IMR-90 (cell line): ENCODE measurements at regions not wholly inside any gene's neighbourhood (a gene's known extent, or its start where the extent isn't known, plus 50 kb on each side); places are given as distances from the start of the nearest gene placed in this dataset.

Experiments
- ATAC-seq: fragments of 200-7000 bp; cut with Tn5 transposase; 2 replicates; pipeline ENCODE4 v1.9.1; 2020; ENCODE audit warnings: low read depth, mild to moderate bottlenecking, moderate library complexity
- BruUV-seq: library from RNA; stranded (reverse); fragments of 400-500 nt; replicated peaks from 2 replicates; lab custom pipeline; 2021; lab: Mats Ljungman, UMichigan
- CTCF ChIA-PET: fragments of 300-600 bp; formaldehyde crosslinking; extraction: SDS; loops from one replicate; lab custom pipeline; 2021; ENCODE audit warnings: antibody characterized with exemption; lab: Yijun Ruan, JAX
- POLR2A ChIA-PET: fragments of 300-600 bp; sonication (Branson Sonifier 250); formaldehyde crosslinking; loops from one replicate; lab custom pipeline; 2022; ENCODE audit warnings: antibody characterized with exemption; ENCODE audit not compliant: unreplicated experiment; lab: Charles Lee
- DNase-seq: peaks from one replicate; pipeline ENCODE4 v3.0.0; 2013
- H2AFZ ChIP-seq: replicated peaks from 2 replicates; pipeline ENCODE3; 2013; ENCODE audit warnings: low read length, mild to moderate bottlenecking; ENCODE audit not compliant: poor library complexity
- H2AK5ac ChIP-seq: 2 replicates; pipeline ENCODE4 v1.6.1; 2013; ENCODE audit warnings: low read depth, low read length, inconsistent platforms
- H2AK9ac ChIP-seq: replicated peaks from 2 replicates; pipeline ENCODE3; 2013; ENCODE audit warnings: mild to moderate bottlenecking, low read depth, low read length, moderate library complexity; ENCODE audit not compliant: poor library complexity
- H2BK120ac ChIP-seq: 2 replicates; pipeline ENCODE4 v1.6.1; 2013; ENCODE audit warnings: low read depth, low read length, inconsistent platforms
- H2BK15ac ChIP-seq: 3 replicates; pipeline ENCODE4 v1.6.1; 2013; ENCODE audit warnings: low read depth, low read length, inconsistent platforms
- H2BK20ac ChIP-seq: 2 replicates; pipeline ENCODE4 v1.6.1; 2013; ENCODE audit warnings: low read depth, mild to moderate bottlenecking, inconsistent platforms, low read length, moderate library complexity
- H2BK5ac ChIP-seq: 2 replicates; pipeline ENCODE4 v1.6.1; 2013; ENCODE audit warnings: mild to moderate bottlenecking, low read depth, low read length, inconsistent platforms; ENCODE audit not compliant: poor library complexity, severe bottlenecking
- H3K14ac ChIP-seq: replicated peaks from 2 replicates; pipeline ENCODE4 v1.6.1; 2013; ENCODE audit warnings: low read depth, low read length, inconsistent platforms
- H3K18ac ChIP-seq: 2 replicates; pipeline ENCODE4 v1.6.1; 2013; ENCODE audit warnings: low read depth, low read length, control low read depth
- H3K23ac ChIP-seq: 2 replicates; pipeline ENCODE4 v1.6.1; 2013; ENCODE audit warnings: low read depth, low read length, inconsistent platforms
- H3K27ac ChIP-seq: 2 replicates; pipeline ENCODE4 v1.5.1; 2013; ENCODE audit warnings: mild to moderate bottlenecking, control low read depth, low read length; ENCODE audit not compliant: insufficient read depth
- H3K27me3 ChIP-seq: 2 replicates; pipeline ENCODE4 v1.6.1; 2013; ENCODE audit warnings: low read length; ENCODE audit not compliant: control insufficient read depth, insufficient read depth
- H3K36me3 ChIP-seq: 2 replicates; pipeline ENCODE4 v1.6.1; 2013; ENCODE audit warnings: low read length, mixed read lengths; ENCODE audit not compliant: control insufficient read depth, insufficient read depth
- H3K4ac ChIP-seq: 2 replicates; pipeline ENCODE4 v1.6.1; 2013; ENCODE audit warnings: low read depth, low read length, inconsistent platforms
- H3K4me1 ChIP-seq: 2 replicates; pipeline ENCODE4 v1.6.1; 2013; ENCODE audit warnings: low read length, mixed read lengths; ENCODE audit not compliant: control insufficient read depth, insufficient read depth
- H3K4me2 ChIP-seq: 2 replicates; pipeline ENCODE4 v1.6.1; 2013; ENCODE audit warnings: low read depth, mild to moderate bottlenecking, control low read depth, low read length, moderate library complexity
- H3K4me3 ChIP-seq: 2 replicates; pipeline ENCODE4 v1.5.1; 2013; ENCODE audit warnings: low read depth, mild to moderate bottlenecking, control low read depth, low read length, moderate library complexity; ENCODE audit not compliant: insufficient read depth
- H3K56ac ChIP-seq: 2 replicates; pipeline ENCODE4 v1.6.1; 2013; ENCODE audit warnings: low read length, inconsistent platforms; ENCODE audit not compliant: insufficient read depth; ENCODE audit errors: extremely low read depth
- H3K79me1 ChIP-seq, 2 experiments: 2 replicates each; pipeline ENCODE4 v1.6.1; 2013; ENCODE audit warnings: low read length in 2 of 2, inconsistent platforms in 1 of 2, low read depth in 1 of 2
- H3K9ac ChIP-seq: 2 replicates; pipeline ENCODE4 v1.6.1; 2013; ENCODE audit warnings: low read depth, low read length, control low read depth
- H3K9me1 ChIP-seq: 2 replicates; pipeline ENCODE4 v1.6.1; 2013; ENCODE audit warnings: low read length, inconsistent platforms; ENCODE audit not compliant: insufficient read depth
- H3K9me3 ChIP-seq: 2 replicates; pipeline ENCODE4 v1.6.1; 2013; ENCODE audit warnings: low read length; ENCODE audit not compliant: control insufficient read depth, insufficient read depth
- H4K20me1 ChIP-seq: 2 replicates; pipeline ENCODE4 v1.6.1; 2013; ENCODE audit warnings: low read length, inconsistent platforms; ENCODE audit not compliant: insufficient read depth
- H4K5ac ChIP-seq: 2 replicates; pipeline ENCODE4 v1.6.1; 2013; ENCODE audit warnings: mild to moderate bottlenecking, low read depth, low read length, control low read depth
- H4K8ac ChIP-seq, 2 experiments: 2 replicates each; pipeline ENCODE4 v1.6.1; 2013; ENCODE audit warnings: low read depth in 2 of 2, low read length in 2 of 2, control low read depth in 1 of 2, inconsistent platforms in 1 of 2
- H4K91ac ChIP-seq: 2 replicates; pipeline ENCODE4 v1.6.1; 2013; ENCODE audit warnings: low read depth, low read length, inconsistent platforms; ENCODE audit not compliant: insufficient read depth
- BHLHE40 ChIP-seq: fragments of 150-350 bp; IDR thresholded peaks from 2 replicates; pipeline ENCODE4 v1.6.1; 2016; ENCODE audit warnings: mild to moderate bottlenecking, low read depth, low read length
- CEBPB ChIP-seq: IDR thresholded peaks from 2 replicates; pipeline ENCODE4 v1.6.1; 2012; ENCODE audit warnings: low read depth, low read length, improper control_type of control experiment
- CHD1 ChIP-seq: IDR thresholded peaks from 2 replicates; pipeline ENCODE4 v1.6.1; 2012; ENCODE audit warnings: low read depth, low read length, improper control_type of control experiment
- POLR2A ChIP-seq: IDR thresholded peaks from 2 replicates; pipeline ENCODE4 v1.6.1; 2012; ENCODE audit warnings: mild to moderate bottlenecking, low read depth, low read length
- RAD21 ChIP-seq: IDR thresholded peaks from 2 replicates; pipeline ENCODE4 v1.6.1; 2012; ENCODE audit warnings: low read length, improper control_type of control experiment
- RCOR1 ChIP-seq: IDR thresholded peaks from 2 replicates; pipeline ENCODE4 v1.6.1; 2012; ENCODE audit warnings: mild to moderate bottlenecking, low read length, improper control_type of control experiment; ENCODE audit not compliant: insufficient replicate concordance
- WGBS, 2 experiments: methylation state at CpG; one replicate each; pipeline versions ENCODE4 v1.1.5 to v1.1.7; 2013; ENCODE audit warnings: missing lambda C conversion rate in 2 of 2; ENCODE audit not compliant: insufficient read length in 1 of 2; ENCODE audit errors: extremely low coverage in 2 of 2; 5-methylcytosine and 5-hydroxymethylcytosine counted together
- dilution Hi-C: fragments of 300-500 bp; cut with HindIII; formaldehyde crosslinking; loops from one replicate; pipeline ENCODE4 v1.14.3; 2018; ENCODE audit warnings: low sequenced_read_pairs; ENCODE audit not compliant: unreplicated experiment
- in situ Hi-C: fragments of 300-500 bp; cut with MboI; formaldehyde crosslinking; loops from 3 replicates; pipeline ENCODE4 v1.14.3; 2019; ENCODE audit warnings: low sequenced_read_pairs, inconsistent platforms, mixed read lengths
- intact Hi-C: fragments of 100-400 bp; cut with micrococcal nuclease; formaldehyde crosslinking; loops from 2 replicates; pipeline ENCODE4 v1.10.0; 2022
- TF ChIP-seq, protein P1 (sequence below): conservative IDR thresholded peaks from 2 replicates; pipeline ENCODE4 v1.5.1; 2012; ENCODE audit warnings: mild to moderate bottlenecking, low read depth, low read length, improper control_type of control experiment

DNA sequence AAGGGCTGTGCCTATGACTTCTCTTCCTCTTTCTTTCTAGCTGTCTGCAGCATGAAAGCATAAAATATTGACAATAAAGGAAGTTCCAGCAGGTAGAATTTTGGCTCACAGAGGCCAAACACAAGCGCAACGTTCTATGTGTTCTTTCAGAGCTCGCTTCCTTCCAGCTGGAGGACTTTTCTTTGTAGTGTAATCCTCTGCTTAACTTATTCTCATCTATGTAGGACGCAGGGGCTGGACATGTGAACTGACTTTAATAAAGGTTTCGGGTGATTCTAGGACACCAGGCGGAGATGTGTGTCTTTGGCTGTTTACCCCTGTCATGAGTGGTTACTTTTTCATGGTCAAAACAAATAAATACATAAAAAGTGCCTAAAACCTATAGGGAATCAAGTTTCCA lies 191.5 kb upstream of the MAF start:
- Histone ChIP-seq H4K91ac (no peak overlapping the region), H3K56ac (no peak overlapping the region), H4K20me1 (no peaks in the 10 kb centered on the region), H3K4me2 (no peak overlapping the region), H2BK120ac (no peak overlapping the region), H2BK15ac (no peak overlapping the region), H2BK5ac (no peak overlapping the region), H4K5ac (no peak overlapping the region), H3K23ac (no peak overlapping the region), H3K9ac (no peak overlapping the region), H2AFZ (no peak overlapping the region), H3K9me1 (no peaks in the 10 kb centered on the region), H3K4me1 (no peaks in the 10 kb centered on the region), H2AK9ac (no peak overlapping the region), H3K36me3 (no peaks in the 10 kb centered on the region), H3K4ac (no peak overlapping the region), H2BK20ac (no peak overlapping the region), H2AK5ac (no peak overlapping the region), H3K14ac (no peak overlapping the region), H3K27me3 (no peaks in the 10 kb centered on the region), H3K9me3 (peaks cover 7% of the 10 kb centered on the region), H3K4me3 (no peak overlapping the region), H3K18ac (no peak overlapping the region), H4K8ac (no peak overlapping the region), H3K79me1 (no peaks in the 10 kb centered on the region), H3K27ac (no peak overlapping the region)
- WGBS, 2 experiments, result no CpG with 5 or more reads among the region's 6 CpGs
- intact Hi-C loops (no loop called here), in situ Hi-C loops (no loop called here), dilution Hi-C loops (no loop called here)
- no peak for ATAC-seq
- no peak for DNase-seq
- ChIA-PET CTCF (no interaction called here), POLR2A (no interaction called here)
- TF ChIP-seq BHLHE40, result no peak
- TF ChIP-seq, protein P1, sequence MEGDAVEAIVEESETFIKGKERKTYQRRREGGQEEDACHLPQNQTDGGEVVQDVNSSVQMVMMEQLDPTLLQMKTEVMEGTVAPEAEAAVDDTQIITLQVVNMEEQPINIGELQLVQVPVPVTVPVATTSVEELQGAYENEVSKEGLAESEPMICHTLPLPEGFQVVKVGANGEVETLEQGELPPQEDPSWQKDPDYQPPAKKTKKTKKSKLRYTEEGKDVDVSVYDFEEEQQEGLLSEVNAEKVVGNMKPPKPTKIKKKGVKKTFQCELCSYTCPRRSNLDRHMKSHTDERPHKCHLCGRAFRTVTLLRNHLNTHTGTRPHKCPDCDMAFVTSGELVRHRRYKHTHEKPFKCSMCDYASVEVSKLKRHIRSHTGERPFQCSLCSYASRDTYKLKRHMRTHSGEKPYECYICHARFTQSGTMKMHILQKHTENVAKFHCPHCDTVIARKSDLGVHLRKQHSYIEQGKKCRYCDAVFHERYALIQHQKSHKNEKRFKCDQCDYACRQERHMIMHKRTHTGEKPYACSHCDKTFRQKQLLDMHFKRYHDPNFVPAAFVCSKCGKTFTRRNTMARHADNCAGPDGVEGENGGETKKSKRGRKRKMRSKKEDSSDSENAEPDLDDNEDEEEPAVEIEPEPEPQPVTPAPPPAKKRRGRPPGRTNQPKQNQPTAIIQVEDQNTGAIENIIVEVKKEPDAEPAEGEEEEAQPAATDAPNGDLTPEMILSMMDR, result no peak
- no peak for TF ChIP-seq POLR2A
- TF ChIP-seq RAD21, result no peak
- TF ChIP-seq RCOR1, result no peak
- TF ChIP-seq CHD1, result no peak
- no peak for TF ChIP-seq CEBPB
- no TSS peak for BruUV-seq
